Glutamatergic neuron (in vitro differentiated cells): ENCODE measurements at regions not wholly inside any gene's neighbourhood (a gene's known extent, or its start where the extent isn't known, plus 50 kb on each side); places are given as distances from the start of the nearest gene placed in this dataset.

Experiments
- DNase-seq: peaks from one replicate; pipeline ENCODE4 v3.0.0; 2022
- H3K27ac Mint-ChIP-seq: one replicate; pipeline ENCODE4 v1.8.0; 2020; ENCODE audit warnings: mild to moderate bottlenecking, mixed read lengths, inconsistent platforms; ENCODE audit not compliant: unreplicated experiment
- H3K27me3 Mint-ChIP-seq: one replicate; pipeline ENCODE4 v1.8.0; 2020; ENCODE audit warnings: mild to moderate bottlenecking, moderate library complexity, mixed read lengths, inconsistent platforms; ENCODE audit not compliant: unreplicated experiment
- H3K36me3 Mint-ChIP-seq: one replicate; pipeline ENCODE4 v1.8.0; 2020; ENCODE audit warnings: mild to moderate bottlenecking, mixed read lengths, inconsistent platforms; ENCODE audit not compliant: unreplicated experiment
- H3K4me1 Mint-ChIP-seq: one replicate; pipeline ENCODE4 v1.8.0; 2020; ENCODE audit warnings: mild to moderate bottlenecking, low read depth, mixed read lengths, inconsistent platforms; ENCODE audit not compliant: unreplicated experiment
- H3K4me3 Mint-ChIP-seq: one replicate; pipeline ENCODE4 v1.8.0; 2020; ENCODE audit warnings: mild to moderate bottlenecking, mixed read lengths, inconsistent platforms; ENCODE audit not compliant: unreplicated experiment
- H3K9me3 Mint-ChIP-seq: one replicate; pipeline ENCODE4 v1.8.0; 2020; ENCODE audit warnings: mild to moderate bottlenecking, moderate library complexity, mixed read lengths, inconsistent platforms; ENCODE audit not compliant: unreplicated experiment
- CTCF ChIP-seq: fragments of 200-600 bp; sonication (generic); IDR thresholded peaks from one replicate; pipeline ENCODE4 v1.5.0; 2021; ENCODE audit not compliant: partially characterized antibody, unreplicated experiment

- Mint-ChIP-seq H3K4me3 (no peak overlapping the region), H3K9me3 (no peaks in the 10 kb centered on the region), H3K27ac (no peak overlapping the region), H3K4me1 (peaks cover 5% of the 10 kb centered on the region), H3K27me3 (no peaks in the 10 kb centered on the region), H3K36me3 (no peaks in the 10 kb centered on the region)
- no peak for DNase-seq
- no peak for TF ChIP-seq CTCF
Measured at GRCh38 chr2:82278416-82278815, 1973.9 kb upstream of the LRRTM1 start.

- no peak overlapping the region for H3K27ac Mint-ChIP-seq
- no peak overlapping the region for H3K4me3 Mint-ChIP-seq
- DNase-seq: no peak
- no peaks in the 10 kb centered on the region for H3K9me3 Mint-ChIP-seq
- no peaks in the 10 kb centered on the region for H3K36me3 Mint-ChIP-seq
- peaks cover 5% of the 10 kb centered on the region for H3K4me1 Mint-ChIP-seq
- H3K27me3 Mint-ChIP-seq: no peaks in the 10 kb centered on the region
- no peak for TF ChIP-seq CTCF
Measured at GRCh38 chr2:82275599-82275998, 1971.0 kb upstream of the LRRTM1 start.

- TF ChIP-seq CTCF: no peak
- Mint-ChIP-seq H3K36me3 (no peaks in the 10 kb centered on the region), H3K9me3 (no peaks in the 10 kb centered on the region), H3K4me1 (no peaks in the 10 kb centered on the region), H3K27me3 (no peaks in the 10 kb centered on the region), H3K4me3 (no peak overlapping the region), H3K27ac (no peak overlapping the region)
- DNase-seq: no peak
Measured at GRCh38 chr2:82268446-82268845, 1963.9 kb upstream of the LRRTM1 start.

- H3K27me3 Mint-ChIP-seq: peaks cover 2% of the 10 kb centered on the region
- H3K36me3 Mint-ChIP-seq: no peaks in the 10 kb centered on the region
- no peak overlapping the region for H3K4me3 Mint-ChIP-seq
- H3K9me3 Mint-ChIP-seq: no peaks in the 10 kb centered on the region
- H3K4me1 Mint-ChIP-seq: no peaks in the 10 kb centered on the region
- no peak for DNase-seq
- TF ChIP-seq CTCF: no peak
- no peak overlapping the region for H3K27ac Mint-ChIP-seq
Measured at GRCh38 chr2:82260521-82260920, 1956.0 kb upstream of the LRRTM1 start.

- DNase-seq: no peak
- no peak for TF ChIP-seq CTCF
- H3K27me3 Mint-ChIP-seq: peaks cover 2% of the 10 kb centered on the region
Measured at GRCh38 chr2:82259551-82259950, 1955.0 kb upstream of the LRRTM1 start.

More at GRCh38 chr2:82259551-82259950, 1955.0 kb upstream of the LRRTM1 start:
- H3K4me3 Mint-ChIP-seq: no peak overlapping the region
- H3K9me3 Mint-ChIP-seq: peaks cover 2% of the 10 kb centered on the region
- no peaks in the 10 kb centered on the region for H3K36me3 Mint-ChIP-seq
- no peaks in the 10 kb centered on the region for H3K4me1 Mint-ChIP-seq
- H3K27ac Mint-ChIP-seq: no peak overlapping the region
